B cell (primary cell): ENCODE measurements at regions not wholly inside any gene's neighbourhood (a gene's known extent, or its start where the extent isn't known, plus 50 kb on each side); places are given as distances from the start of the nearest gene placed in this dataset.

ENCODE experiments used
- EZH2 ChIP-seq: IDR thresholded peaks from 2 replicates; pipeline ENCODE4 v1.6.1; 2012; ENCODE audit warnings: borderline replicate concordance, low read depth, mild to moderate bottlenecking, moderate library complexity, low read length; ENCODE audit not compliant: insufficient read depth, poor library complexity, severe bottlenecking
- TF ChIP-seq, protein P1 (sequence below): fragments of 200-600 bp; IDR thresholded peaks from one replicate; pipeline ENCODE4 v1.8.0; 2022; ENCODE audit warnings: antibody characterized with exemption, mild to moderate bottlenecking

DNA sequence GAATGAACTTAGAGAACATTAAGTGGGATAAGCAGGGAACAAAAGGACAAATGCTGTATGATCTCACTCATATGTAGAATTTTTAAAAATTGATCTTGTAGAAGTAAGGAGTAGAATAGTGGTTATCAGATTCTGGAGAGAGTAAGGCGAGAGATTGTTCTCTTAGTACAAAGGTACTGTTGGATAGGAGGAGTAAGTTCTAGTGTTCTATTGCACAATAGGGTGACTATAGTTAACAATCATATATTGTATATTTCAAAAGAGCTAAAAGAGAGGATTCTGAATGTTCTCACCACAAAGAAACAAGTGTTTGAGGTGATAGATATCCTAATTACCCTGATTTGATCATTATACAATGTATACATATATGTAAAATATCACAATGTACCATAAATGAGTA is 735.9 kb downstream of the NCAM2 start:
- TF ChIP-seq, protein P1, sequence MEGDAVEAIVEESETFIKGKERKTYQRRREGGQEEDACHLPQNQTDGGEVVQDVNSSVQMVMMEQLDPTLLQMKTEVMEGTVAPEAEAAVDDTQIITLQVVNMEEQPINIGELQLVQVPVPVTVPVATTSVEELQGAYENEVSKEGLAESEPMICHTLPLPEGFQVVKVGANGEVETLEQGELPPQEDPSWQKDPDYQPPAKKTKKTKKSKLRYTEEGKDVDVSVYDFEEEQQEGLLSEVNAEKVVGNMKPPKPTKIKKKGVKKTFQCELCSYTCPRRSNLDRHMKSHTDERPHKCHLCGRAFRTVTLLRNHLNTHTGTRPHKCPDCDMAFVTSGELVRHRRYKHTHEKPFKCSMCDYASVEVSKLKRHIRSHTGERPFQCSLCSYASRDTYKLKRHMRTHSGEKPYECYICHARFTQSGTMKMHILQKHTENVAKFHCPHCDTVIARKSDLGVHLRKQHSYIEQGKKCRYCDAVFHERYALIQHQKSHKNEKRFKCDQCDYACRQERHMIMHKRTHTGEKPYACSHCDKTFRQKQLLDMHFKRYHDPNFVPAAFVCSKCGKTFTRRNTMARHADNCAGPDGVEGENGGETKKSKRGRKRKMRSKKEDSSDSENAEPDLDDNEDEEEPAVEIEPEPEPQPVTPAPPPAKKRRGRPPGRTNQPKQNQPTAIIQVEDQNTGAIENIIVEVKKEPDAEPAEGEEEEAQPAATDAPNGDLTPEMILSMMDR, result no peak
- no peak for TF ChIP-seq EZH2
